Mesothelial cell of epicardium (in vitro differentiated cells): ENCODE measurements at regions not wholly inside any gene's neighbourhood (a gene's known extent, or its start where the extent isn't known, plus 50 kb on each side); places are given as distances from the start of the nearest gene placed in this dataset.

Source experiments
- DNase-seq, 2 experiments: peaks; one replicate each; pipeline ENCODE4 v3.0.0; 2021; ENCODE audit warnings: low spot score in 2 of 2; ENCODE audit not compliant: unreplicated experiment in 2 of 2
- H3K27ac Mint-ChIP-seq: 2 replicates; pipeline ENCODE4 v1.8.0; 2021; ENCODE audit warnings: mixed read lengths
- H3K27me3 Mint-ChIP-seq: 2 replicates; pipeline ENCODE4 v1.8.0; 2021; ENCODE audit warnings: low read depth, mixed read lengths
- H3K36me3 Mint-ChIP-seq: 2 replicates; pipeline ENCODE4 v1.8.0; 2021; ENCODE audit warnings: mixed read lengths
- H3K4me1 Mint-ChIP-seq: 2 replicates; pipeline ENCODE4 v1.8.0; 2021; ENCODE audit warnings: mixed read lengths
- H3K4me3 Mint-ChIP-seq: 2 replicates; pipeline ENCODE4 v1.8.0; 2021; ENCODE audit warnings: mild to moderate bottlenecking, moderate library complexity, mixed read lengths
- H3K9me3 Mint-ChIP-seq: 2 replicates; pipeline ENCODE4 v1.8.0; 2021; ENCODE audit warnings: mixed read lengths
- CTCF ChIP-seq: fragments of 200-600 bp; sonication (generic); IDR thresholded peaks from one replicate; pipeline ENCODE4 v1.5.0; 2021; ENCODE audit warnings: antibody characterized with exemption; ENCODE audit not compliant: unreplicated experiment

GRCh38 chr20:50371878-50372769, 138.1 kb upstream of the PTPN1 start:
- H3K9me3 Mint-ChIP-seq = no peaks in the 10 kb centered on the region

GRCh38 chr20:50372770-50373088, 137.5 kb upstream of the PTPN1 start:
- no peaks in the 10 kb centered on the region for H3K9me3 Mint-ChIP-seq
- no peak overlapping the region for H3K27ac Mint-ChIP-seq
- DNase-seq = no peak
- H3K27me3 Mint-ChIP-seq = no peaks in the 10 kb centered on the region
- no peak overlapping the region for H3K4me3 Mint-ChIP-seq
- no peak for TF ChIP-seq CTCF
- no peaks in the 10 kb centered on the region for H3K36me3 Mint-ChIP-seq
- H3K4me1 Mint-ChIP-seq = peaks cover 5% of the 10 kb centered on the region

More at GRCh38 chr20:50371878-50372769, 138.1 kb upstream of the PTPN1 start:
- Mint-ChIP-seq H3K27me3 (no peaks in the 10 kb centered on the region), H3K4me3 (no peak overlapping the region), H3K27ac (no peak overlapping the region), H3K36me3 (no peaks in the 10 kb centered on the region), H3K4me1 (peaks cover 5% of the 10 kb centered on the region)
- DNase-seq = no peak
- TF ChIP-seq CTCF = no peak

GRCh38 chr20:50373674-50374286, 136.4 kb upstream of the PTPN1 start:
- Mint-ChIP-seq H3K36me3 (no peaks in the 10 kb centered on the region), H3K27me3 (no peaks in the 10 kb centered on the region), H3K27ac (no peak overlapping the region), H3K4me1 (peaks cover 11% of the 10 kb centered on the region), H3K4me3 (no peak overlapping the region), H3K9me3 (no peaks in the 10 kb centered on the region)
- no peak for TF ChIP-seq CTCF
- DNase-seq = no peak

- DNase-seq = no peak
- Mint-ChIP-seq H3K36me3 (no peaks in the 10 kb centered on the region), H3K27ac (no peak overlapping the region), H3K9me3 (no peaks in the 10 kb centered on the region), H3K27me3 (no peaks in the 10 kb centered on the region), H3K4me3 (no peak overlapping the region), H3K4me1 (peaks cover 18% of the 10 kb centered on the region)
- no peak for TF ChIP-seq CTCF
Observed at GRCh38 chr20:50374541-50375078, 135.6 kb upstream of the PTPN1 start.

- H3K9me3 Mint-ChIP-seq = no peaks in the 10 kb centered on the region
- H3K36me3 Mint-ChIP-seq = no peaks in the 10 kb centered on the region
- TF ChIP-seq CTCF = no peak
- no peak overlapping the region for H3K4me3 Mint-ChIP-seq
- no peak for DNase-seq
- no peak overlapping the region for H3K27ac Mint-ChIP-seq
- H3K4me1 Mint-ChIP-seq = peaks cover 34% of the 10 kb centered on the region
- H3K27me3 Mint-ChIP-seq = no peaks in the 10 kb centered on the region
Observed at GRCh38 chr20:50376179-50376887, 133.8 kb upstream of the PTPN1 start.
